ENCODE measurements at regions not wholly inside any gene's neighbourhood (a gene's known extent, or its start where the extent isn't known, plus 50 kb on each side); places are given as distances from the start of the nearest gene placed in this dataset.

GRCh38 chr11:92152245-92152644 is 72.4 kb upstream of the FAT3 start:
- H3K27me3 ChIP-seq (ENCODE audit: insufficient read depth, poor library complexity, severe bottlenecking) = no peaks in the 10 kb centered on the region
- no peak for TF ChIP-seq CTCF (IDR thresholded peaks at IDR 0.05; ENCODE audit: poor library complexity, severe bottlenecking)
- DNase-seq (ENCODE audit: low spot score) = no peak

GRCh38 chr11:92149996-92150395 is 74.6 kb upstream of the FAT3 start:
- no peaks in the 10 kb centered on the region for H3K27me3 ChIP-seq (ENCODE audit: insufficient read depth, poor library complexity, severe bottlenecking)
- H3K27ac ChIP-seq (ENCODE audit: poor library complexity, severe bottlenecking) = no peak overlapping the region
- H3K36me3 ChIP-seq (ENCODE audit: low read depth) = no peaks in the 10 kb centered on the region
- H3K4me1 ChIP-seq (ENCODE audit: insufficient read depth, poor library complexity, severe bottlenecking) = no peaks in the 10 kb centered on the region
- no peaks in the 10 kb centered on the region for H3K9me3 ChIP-seq (ENCODE audit: severe bottlenecking)
- no peak for TF ChIP-seq CTCF (IDR thresholded peaks at IDR 0.05; ENCODE audit: poor library complexity, severe bottlenecking)
- DNase-seq (ENCODE audit: low spot score) (no peak), ATAC-seq (ENCODE audit: low read depth) (no peak)
- H3K4me3 ChIP-seq (ENCODE audit: severe bottlenecking) = no peak overlapping the region

More at GRCh38 chr11:92152245-92152644, 72.4 kb upstream of the FAT3 start:
- no peaks in the 10 kb centered on the region for H3K36me3 ChIP-seq (ENCODE audit: low read depth)
- H3K4me1 ChIP-seq (ENCODE audit: insufficient read depth, poor library complexity, severe bottlenecking) = no peaks in the 10 kb centered on the region
- ATAC-seq (ENCODE audit: low read depth) = no peak
- no peak overlapping the region for H3K27ac ChIP-seq (ENCODE audit: poor library complexity, severe bottlenecking)
- no peak overlapping the region for H3K4me3 ChIP-seq (ENCODE audit: severe bottlenecking)
- no peaks in the 10 kb centered on the region for H3K9me3 ChIP-seq (ENCODE audit: severe bottlenecking)

GRCh38 chr11:92141725-92142124 is 82.9 kb upstream of the FAT3 start:
- no peak for TF ChIP-seq CTCF (IDR thresholded peaks at IDR 0.05; ENCODE audit: poor library complexity, severe bottlenecking)
- ATAC-seq (ENCODE audit: low read depth) (no peak), DNase-seq (ENCODE audit: low spot score) (no peak)
- Histone ChIP-seq H3K27ac (ENCODE audit: poor library complexity, severe bottlenecking) (no peak overlapping the region), H3K9me3 (ENCODE audit: severe bottlenecking) (no peaks in the 10 kb centered on the region), H3K4me3 (ENCODE audit: severe bottlenecking) (no peak overlapping the region), H3K27me3 (ENCODE audit: insufficient read depth, poor library complexity, severe bottlenecking) (no peaks in the 10 kb centered on the region), H3K36me3 (ENCODE audit: low read depth) (no peaks in the 10 kb centered on the region), H3K4me1 (ENCODE audit: insufficient read depth, poor library complexity, severe bottlenecking) (no peaks in the 10 kb centered on the region)

- ATAC-seq (ENCODE audit: low read depth) = no peak
These were observed 83.5 kb upstream of the FAT3 start for GRCh38 chr11:92141159-92141558.

More at GRCh38 chr11:92141159-92141558, 83.5 kb upstream of the FAT3 start:
- no peak for DNase-seq (ENCODE audit: low spot score)
- no peaks in the 10 kb centered on the region for H3K36me3 ChIP-seq (ENCODE audit: low read depth)
- H3K27me3 ChIP-seq (ENCODE audit: insufficient read depth, poor library complexity, severe bottlenecking) = no peaks in the 10 kb centered on the region
- no peak for TF ChIP-seq CTCF (IDR thresholded peaks at IDR 0.05; ENCODE audit: poor library complexity, severe bottlenecking)
- H3K4me3 ChIP-seq (ENCODE audit: severe bottlenecking) = no peak overlapping the region
- no peaks in the 10 kb centered on the region for H3K4me1 ChIP-seq (ENCODE audit: insufficient read depth, poor library complexity, severe bottlenecking)
- H3K9me3 ChIP-seq (ENCODE audit: severe bottlenecking) = no peaks in the 10 kb centered on the region
- H3K27ac ChIP-seq (ENCODE audit: poor library complexity, severe bottlenecking) = no peak overlapping the region
